Suprapubic skin (tissue), 3 donors: ENCODE measurements at regions not wholly inside any gene's neighbourhood (a gene's known extent, or its start where the extent isn't known, plus 50 kb on each side); places are given as distances from the start of the nearest gene placed in this dataset.

Source experiments
- CTCF ChIP-seq, 2 donors: fragments of 200-600 bp in 1 of 2; fragments of 450-650 bp in 1 of 2; sonication (generic) in 1 of 2; IDR thresholded peaks; one replicate each; pipeline ENCODE4 v1.5.1; 2016 to 2019; ENCODE audit warnings: antibody characterized with exemption in 2 of 2, mild to moderate bottlenecking in 1 of 2, moderate library complexity in 1 of 2
- EP300 ChIP-seq: sonication (generic); formaldehyde crosslinking; IDR thresholded peaks from one replicate; pipeline ENCODE4 v1.6.1; 2017; ENCODE audit warnings: antibody characterized with exemption
- POLR2A ChIP-seq, 2 donors: fragments of 450-650 bp; IDR thresholded peaks; one replicate each; pipeline ENCODE4 v1.6.1; 2017; ENCODE audit warnings: antibody characterized with exemption in 2 of 2, mild to moderate bottlenecking in 2 of 2, moderate library complexity in 2 of 2

DNA sequence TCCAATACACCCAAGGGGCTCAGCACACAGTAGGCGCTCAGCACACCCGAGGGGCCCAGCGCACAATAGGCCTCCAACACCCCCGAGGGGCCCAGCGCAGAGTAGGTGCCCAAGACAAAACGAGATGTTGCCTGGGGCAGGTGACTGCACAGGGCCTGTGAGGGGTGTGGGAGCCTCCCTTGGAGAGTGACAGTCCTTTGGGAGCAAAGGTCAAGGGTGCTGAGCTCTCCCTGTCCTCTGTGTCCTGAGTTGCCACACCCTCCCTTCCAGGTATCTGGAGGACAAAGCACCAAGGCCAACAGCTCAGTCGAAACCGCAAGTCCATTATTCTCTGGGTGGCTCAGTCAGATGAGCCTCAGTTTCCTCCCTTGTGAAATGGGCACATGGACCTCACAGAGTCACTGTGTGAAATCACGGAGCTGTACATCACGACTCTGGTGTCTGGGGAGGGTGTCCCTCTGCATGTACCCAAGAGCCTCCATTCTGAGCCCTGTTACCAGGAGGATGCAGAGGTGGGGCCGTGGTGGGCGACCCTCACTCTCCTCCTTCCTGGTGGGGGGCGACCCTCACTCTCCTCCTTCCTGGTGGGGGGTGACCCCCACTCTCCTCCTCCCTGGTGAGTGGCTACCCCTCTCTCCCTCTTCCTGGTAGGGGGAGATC is 81.3 kb downstream of the FOXL3 start:
- no peak for TF ChIP-seq CTCF (IDR thresholded peaks at IDR 0.05)
- no peak for TF ChIP-seq POLR2A (IDR thresholded peaks at IDR 0.05)
- no peak for TF ChIP-seq EP300
